H1 (cell line): ENCODE measurements at regions not wholly inside any gene's neighbourhood (a gene's known extent, or its start where the extent isn't known, plus 50 kb on each side); places are given as distances from the start of the nearest gene placed in this dataset.

ENCODE experiments used
- CTCF ChIA-PET: fragments of 300-600 bp; sonication (Branson Sonifier 250); formaldehyde crosslinking; loops from one replicate; lab custom pipeline; 2021; ENCODE audit not compliant: partially characterized antibody; lab: Charles Lee
- POLR2A ChIA-PET: fragments of 300-600 bp; sonication (Branson Sonifier 250); formaldehyde crosslinking; loops from one replicate; lab custom pipeline; 2021; ENCODE audit warnings: inconsistent platforms; ENCODE audit not compliant: partially characterized antibody; lab: Charles Lee
- DNase-seq, 2 experiments: peaks; one replicate each; pipeline versions ENCODE4 v3.0.0 to v3.0.0-alpha.2; 2010 to 2022; ENCODE audit warnings: low spot score in 2 of 2, low read depth in 1 of 2, mixed read lengths in 1 of 2
- FAIRE-seq: peaks from 2 replicates; lab custom pipeline; 2011; peaks lifted over from hg19 to GRCh38; lab: Jason Lieb, UNC
- H2AFZ ChIP-seq: 2 replicates; pipeline ENCODE4 v1.8.1; 2012; ENCODE audit warnings: low read length, inconsistent platforms
- H2AK5ac ChIP-seq: 2 replicates; pipeline ENCODE4 v1.6.1; 2013; ENCODE audit warnings: low read depth, low read length
- H2BK120ac ChIP-seq: replicated peaks from 2 replicates; pipeline ENCODE3; 2013; ENCODE audit warnings: low read depth, low read length, inconsistent platforms
- H2BK12ac ChIP-seq: 2 replicates; pipeline ENCODE4 v1.6.1; 2013; ENCODE audit warnings: low read depth, low read length
- H2BK15ac ChIP-seq: 2 replicates; pipeline ENCODE4 v1.6.1; 2013; ENCODE audit warnings: low read length
- H2BK20ac ChIP-seq: 2 replicates; pipeline ENCODE4 v1.6.1; 2013; ENCODE audit warnings: low read length
- H2BK5ac ChIP-seq: 2 replicates; pipeline ENCODE4 v1.6.1; 2013; ENCODE audit warnings: low read depth, low read length
- H3K14ac ChIP-seq: 2 replicates; pipeline ENCODE4 v1.6.1; 2013; ENCODE audit warnings: inconsistent platforms; ENCODE audit not compliant: insufficient read length
- H3K18ac ChIP-seq: 2 replicates; pipeline ENCODE4 v1.6.1; 2013; ENCODE audit warnings: low read length; ENCODE audit errors: extremely low read depth
- H3K23ac ChIP-seq: 2 replicates; pipeline ENCODE4 v1.6.1; 2013; ENCODE audit warnings: inconsistent platforms; ENCODE audit not compliant: insufficient read length
- H3K23me2 ChIP-seq: 2 replicates; pipeline ENCODE4 v1.6.1; 2013; ENCODE audit warnings: low read depth, low read length
- H3K27ac ChIP-seq: 2 replicates; pipeline ENCODE4 v1.6.1; 2011; ENCODE audit warnings: low read depth, low read length, inconsistent platforms
- H3K27me3 ChIP-seq, 4 experiments: replicated peaks in 1 of 4; 1 replicate in 1 of 4; 2 replicates in 3 of 4; pipeline versions ENCODE4 v1.6.1 to v1.8.1; 2011 to 2013; ENCODE audit warnings: low read length in 3 of 4, mild to moderate bottlenecking in 3 of 4, inconsistent platforms in 2 of 4, mixed read lengths in 2 of 4, moderate library complexity in 1 of 4; ENCODE audit not compliant: control insufficient read depth in 3 of 4, insufficient read depth in 3 of 4; ENCODE audit errors: extremely low read depth in 1 of 4
- H3K36me3 ChIP-seq, 4 experiments: 2 replicates each; pipeline versions ENCODE4 v1.6.1 to v1.8.1; 2011 to 2013; ENCODE audit warnings: mild to moderate bottlenecking in 4 of 4, low read length in 3 of 4, moderate library complexity in 2 of 4, control low read depth in 1 of 4, inconsistent platforms in 1 of 4; ENCODE audit not compliant: insufficient read depth in 4 of 4, control insufficient read depth in 2 of 4
- H3K4ac ChIP-seq: replicated peaks from 2 replicates; pipeline ENCODE3; 2013; ENCODE audit warnings: low read length, low read depth, mixed read lengths, inconsistent platforms; ENCODE audit not compliant: insufficient read length
- H3K4me1 ChIP-seq, 4 experiments: replicated peaks in 1 of 4; 1 replicate in 1 of 4; 2 replicates in 3 of 4; pipeline versions ENCODE4 v1.6.1 to v1.8.1; 2011 to 2013; ENCODE audit warnings: low read length in 3 of 4, inconsistent platforms in 2 of 4, mixed read lengths in 1 of 4; ENCODE audit not compliant: insufficient read depth in 4 of 4, control insufficient read depth in 3 of 4
- H3K4me2 ChIP-seq, 2 experiments: 2 replicates each; pipeline versions ENCODE4 v1.6.1 to v1.8.1; 2011 to 2013; ENCODE audit warnings: low read depth in 2 of 2, low read length in 2 of 2, control low read depth in 1 of 2, inconsistent platforms in 1 of 2, mild to moderate bottlenecking in 1 of 2; ENCODE audit not compliant: insufficient read depth in 1 of 2
- H3K4me3 ChIP-seq, 4 experiments: fragments of 200-600, 300-600 bp in 1 of 4; sonication (generic), shearing (Covaris generic), sonication (Bioruptor Twin) in 1 of 4; 2 replicates each; pipeline versions ENCODE4 v1.5.1 to v1.8.1; 2011 to 2016; ENCODE audit warnings: low read length in 4 of 4, low read depth in 3 of 4, control low read depth in 2 of 4, inconsistent platforms in 2 of 4, mild to moderate bottlenecking in 2 of 4, mixed read lengths in 1 of 4, moderate library complexity in 1 of 4; ENCODE audit not compliant: insufficient read depth in 2 of 4; ENCODE audit errors: extremely low read depth in 1 of 4
- H3K56ac ChIP-seq: replicated peaks from 2 replicates; pipeline ENCODE3; 2013; ENCODE audit warnings: low read depth, mild to moderate bottlenecking, mixed read lengths, low read length, inconsistent platforms; ENCODE audit not compliant: insufficient read length
- H3K79me1 ChIP-seq: 2 replicates; pipeline ENCODE4 v1.6.1; 2013; ENCODE audit warnings: low read depth, low read length, control low read depth
- H3K79me2 ChIP-seq, 2 experiments: 2 replicates each; pipeline versions ENCODE4 v1.6.1 to v1.8.1; 2012 to 2013; ENCODE audit warnings: low read length in 2 of 2, mild to moderate bottlenecking in 2 of 2, inconsistent platforms in 1 of 2; ENCODE audit not compliant: insufficient read depth in 2 of 2, control insufficient read depth in 1 of 2
- H3K9ac ChIP-seq, 4 experiments: replicated peaks in 1 of 4; 1 replicate in 1 of 4; 2 replicates in 3 of 4; pipeline versions ENCODE4 v1.6.1 to v1.8.1; 2011 to 2013; ENCODE audit warnings: low read depth in 3 of 4, low read length in 3 of 4, control low read depth in 2 of 4, mild to moderate bottlenecking in 2 of 4, moderate library complexity in 2 of 4, inconsistent platforms in 1 of 4; ENCODE audit errors: extremely low read depth in 1 of 4
- H3K9me3 ChIP-seq, 2 experiments: 2 replicates each; pipeline versions ENCODE4 v1.6.1 to v1.8.1; 2012 to 2013; ENCODE audit warnings: mild to moderate bottlenecking in 2 of 2, moderate library complexity in 2 of 2, control low read depth in 1 of 2, inconsistent platforms in 1 of 2, low read depth in 1 of 2, low read length in 1 of 2, mixed read lengths in 1 of 2; ENCODE audit not compliant: insufficient read depth in 2 of 2
- H4K20me1 ChIP-seq, 2 experiments: replicated peaks in 1 of 2; 2 replicates each; pipeline versions ENCODE3 to v1.8.1; 2011 to 2013; ENCODE audit warnings: inconsistent platforms in 2 of 2, low read length in 2 of 2, mild to moderate bottlenecking in 1 of 2; ENCODE audit not compliant: insufficient read depth in 2 of 2, control insufficient read depth in 1 of 2
- H4K5ac ChIP-seq: 2 replicates; pipeline ENCODE4 v1.6.1; 2013; ENCODE audit warnings: low read length, low read depth, mixed read lengths, inconsistent platforms; ENCODE audit not compliant: insufficient read length
- H4K8ac ChIP-seq: 2 replicates; pipeline ENCODE4 v1.8.0; 2013; ENCODE audit warnings: mild to moderate bottlenecking, moderate library complexity, low read length, inconsistent platforms; ENCODE audit not compliant: insufficient read depth; ENCODE audit errors: extremely low read depth
- H4K91ac ChIP-seq: replicated peaks from 2 replicates; pipeline ENCODE3; 2013; ENCODE audit warnings: low read length, mixed read lengths, inconsistent platforms; ENCODE audit not compliant: insufficient read length
- ASH2L ChIP-seq: fragments of 200-600, 300-600 bp; sonication (generic); IDR thresholded peaks from one replicate; pipeline ENCODE4 v1.7.1; 2017; ENCODE audit warnings: low read length
- CREB1 ChIP-seq: IDR thresholded peaks from 2 replicates; pipeline ENCODE4 v1.6.1; 2012; ENCODE audit warnings: inconsistent platforms
- HDAC6 ChIP-seq: IDR thresholded peaks from one replicate; pipeline ENCODE4 v1.7.1; 2012; ENCODE audit warnings: low read depth, mild to moderate bottlenecking, inconsistent platforms, low read length, moderate library complexity
- KDM4A ChIP-seq: IDR thresholded peaks from one replicate; pipeline ENCODE4 v1.7.1; 2012; ENCODE audit warnings: low read depth, mild to moderate bottlenecking, moderate library complexity, low read length, inconsistent platforms; ENCODE audit not compliant: severe bottlenecking
- MAFK ChIP-seq: IDR thresholded peaks from 2 replicates; pipeline ENCODE4 v1.6.1; 2012; ENCODE audit warnings: low read depth, mild to moderate bottlenecking, improper control_type of control experiment, low read length
- PHF8 ChIP-seq: fragments of 200-600 bp; sonication (generic); conservative IDR thresholded peaks from 2 replicates; pipeline ENCODE4 v1.7.1; 2012; ENCODE audit warnings: low read depth, mild to moderate bottlenecking, inconsistent platforms, low read length, moderate library complexity
- SP4 ChIP-seq: IDR thresholded peaks from 2 replicates; pipeline ENCODE4 v1.6.1; 2012; ENCODE audit warnings: low read length, inconsistent platforms
- TCF12 ChIP-seq: IDR thresholded peaks from 2 replicates; pipeline ENCODE4 v1.6.1; 2011; ENCODE audit warnings: low read depth, mild to moderate bottlenecking, low read length
- WGBS, 2 experiments: shearing (Covaris generic) in 1 of 2; methylation state at CpG; one replicate each; pipeline versions ENCODE4 v1.1.6 to v1.1.7; 2013 to 2015; ENCODE audit warnings: low lambda C conversion rate in 2 of 2, mixed read lengths in 2 of 2, inconsistent platforms in 1 of 2, low coverage in 1 of 2, missing lambda C conversion rate in 1 of 2; ENCODE audit not compliant: insufficient replicate concordance in 2 of 2, insufficient coverage in 1 of 2, insufficient read length in 1 of 2; ENCODE audit errors: extremely low coverage in 1 of 2, missing lambda C conversion rate in 1 of 2; 5-methylcytosine and 5-hydroxymethylcytosine counted together

DNA sequence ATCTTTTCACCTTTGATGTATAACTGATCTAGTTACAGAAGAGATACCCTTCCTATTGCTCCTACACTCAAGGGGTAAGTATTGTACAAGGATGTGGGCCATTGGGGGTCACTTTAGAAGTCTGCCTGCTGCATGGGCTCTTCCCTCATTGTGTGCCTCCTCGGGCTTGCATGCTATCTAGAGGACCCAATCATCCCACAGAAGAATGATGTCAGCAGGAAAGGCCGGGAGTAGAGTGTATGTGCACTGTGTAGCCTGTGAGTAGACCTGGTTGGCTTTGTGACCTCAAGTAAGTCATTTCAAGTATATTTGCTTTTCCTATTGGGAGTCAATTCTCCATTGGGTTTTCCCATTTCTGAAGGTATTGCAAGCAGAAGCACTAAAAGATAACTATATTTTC, 129.5 kb upstream of the TRIB2 start:
- ChIA-PET CTCF (no interaction called here), POLR2A (no interaction called here)
- Histone ChIP-seq H3K9ac (no peak overlapping the region), H2BK5ac (no peak overlapping the region), H3K9me3 (no peaks in the 10 kb centered on the region), H3K23ac (no peak overlapping the region), H3K18ac (no peak overlapping the region), H3K36me3 (no peaks in the 10 kb centered on the region), H2BK20ac (no peak overlapping the region), H3K79me1 (no peaks in the 10 kb centered on the region), H3K27me3 (no peaks in the 10 kb centered on the region), H4K91ac (no peak overlapping the region), H3K4me2 (no peak overlapping the region), H3K4me3 (no peak overlapping the region), H3K23me2 (no peaks in the 10 kb centered on the region), H3K27ac (no peak overlapping the region), H2AFZ (no peak overlapping the region), H3K14ac (no peak overlapping the region), H3K79me2 (no peaks in the 10 kb centered on the region), H2BK120ac (no peak overlapping the region), H2BK15ac (no peak overlapping the region), H3K56ac (no peak overlapping the region), H4K20me1 (no peaks in the 10 kb centered on the region), H2AK5ac (no peak overlapping the region)
- WGBS, 2 experiments, result 85% methylated on average over 2 of the region's 2 CpGs; no CpG with 5 or more reads in 1 of the 2 experiments
- no peak for FAIRE-seq
- TF ChIP-seq SP4 (no peak), CREB1 (no peak), PHF8 (no peak), ASH2L (no peak), MAFK (no peak), KDM4A (no peak), TCF12 (no peak), HDAC6 (no peak)
- TF ChIP-seq, all 59 proteins: peak for 0
- no peak for DNase-seq
- no peak overlapping the region for H4K8ac ChIP-seq
- no peak overlapping the region for H2BK12ac ChIP-seq
- no peak overlapping the region for H4K5ac ChIP-seq
- no peak overlapping the region for H3K4ac ChIP-seq
- no peaks in the 10 kb centered on the region for H3K4me1 ChIP-seq
